ENCODE measurements at regions not wholly inside any gene's neighbourhood (a gene's known extent, or its start where the extent isn't known, plus 50 kb on each side); places are given as distances from the start of the nearest gene placed in this dataset.

- H2AFZ ChIP-seq (ENCODE audit: low read length), result no peak overlapping the region
- no peak overlapping the region for H3K4me3 ChIP-seq (ENCODE audit: low read depth, low read length, poor library complexity, severe bottlenecking)
- no peak for DNase-seq (ENCODE audit: low spot score)
- no peak overlapping the region for H3K27ac ChIP-seq (ENCODE audit: low read depth, low read length, poor library complexity, severe bottlenecking)
- H3K9me2 ChIP-seq (ENCODE audit: insufficient read depth, low read length), result no peaks in the 10 kb centered on the region
- TF ChIP-seq CTCF (conservative IDR thresholded peaks at IDR 0.05; ENCODE audit: low read length) (no peak), EZH2phosphoT487 (IDR thresholded peaks at IDR 0.05; ENCODE audit: borderline replicate concordance, low read depth, low read length) (no peak)
- H3K36me3 ChIP-seq (ENCODE audit: insufficient read depth, low read length), result no peaks in the 10 kb centered on the region
- ChIA-PET POLR2A (no interaction called here), CTCF (ENCODE audit: unreplicated experiment) (no interaction called here)
- no peaks in the 10 kb centered on the region for H3K9me3 ChIP-seq (ENCODE audit: low read length)
- intact Hi-C loops (cut with micrococcal nuclease; ENCODE audit: unreplicated experiment), result no loop called here
- H4K20me1 ChIP-seq (ENCODE audit: insufficient read depth, low read length), result no peaks in the 10 kb centered on the region
- H3K4me1 ChIP-seq (ENCODE audit: insufficient read depth, low read length, poor library complexity, severe bottlenecking), result no peaks in the 10 kb centered on the region
- BruUV-seq (replicated peaks), result no TSS peak
- H3K79me2 ChIP-seq (ENCODE audit: insufficient read depth, low read depth, low read length), result no peaks in the 10 kb centered on the region
- H3K4me2 ChIP-seq (ENCODE audit: low read length), result no peak overlapping the region
Measured at GRCh38 chr14:76293221-76293620, 82.7 kb upstream of the ESRRB start.

- Histone ChIP-seq H3K4me2 (ENCODE audit: low read length) (no peak overlapping the region), H4K20me1 (ENCODE audit: insufficient read depth, low read length) (no peaks in the 10 kb centered on the region), H3K79me2 (ENCODE audit: insufficient read depth, low read depth, low read length) (no peaks in the 10 kb centered on the region), H3K4me3 (ENCODE audit: low read depth, low read length, poor library complexity, severe bottlenecking) (no peak overlapping the region), H3K4me1 (ENCODE audit: insufficient read depth, low read length, poor library complexity, severe bottlenecking) (no peaks in the 10 kb centered on the region), H3K9me2 (ENCODE audit: insufficient read depth, low read length) (no peaks in the 10 kb centered on the region), H3K36me3 (ENCODE audit: insufficient read depth, low read length) (no peaks in the 10 kb centered on the region), H3K27ac (ENCODE audit: low read depth, low read length, poor library complexity, severe bottlenecking) (no peak overlapping the region), H2AFZ (ENCODE audit: low read length) (no peak overlapping the region), H3K9me3 (ENCODE audit: low read length) (no peaks in the 10 kb centered on the region)
- DNase-seq (ENCODE audit: low spot score), result no peak
- ChIA-PET POLR2A (interaction anchor here (0.7 kb wide), 1 partner anchor 9 kb away, joined by 4 read pairs; no protein-coding TSS in a partner anchor), CTCF (ENCODE audit: unreplicated experiment) (no interaction called here)
- BruUV-seq (replicated peaks), result no TSS peak
- TF ChIP-seq CTCF (conservative IDR thresholded peaks at IDR 0.05; ENCODE audit: low read length), result no peak
- no peak for TF ChIP-seq EZH2phosphoT487 (IDR thresholded peaks at IDR 0.05; ENCODE audit: borderline replicate concordance, low read depth, low read length)
- intact Hi-C loops (cut with micrococcal nuclease; ENCODE audit: unreplicated experiment), result no loop called here
Measured at GRCh38 chr14:76293923-76294322, 82.0 kb upstream of the ESRRB start.

- Histone ChIP-seq H3K36me3 (ENCODE audit: insufficient read depth, low read length) (no peaks in the 10 kb centered on the region), H3K4me1 (ENCODE audit: insufficient read depth, low read length, poor library complexity, severe bottlenecking) (no peaks in the 10 kb centered on the region), H2AFZ (ENCODE audit: low read length) (no peak overlapping the region), H3K27ac (ENCODE audit: low read depth, low read length, poor library complexity, severe bottlenecking) (no peak overlapping the region), H3K4me2 (ENCODE audit: low read length) (no peak overlapping the region), H3K4me3 (ENCODE audit: low read depth, low read length, poor library complexity, severe bottlenecking) (no peak overlapping the region), H3K9me2 (ENCODE audit: insufficient read depth, low read length) (no peaks in the 10 kb centered on the region), H3K79me2 (ENCODE audit: insufficient read depth, low read depth, low read length) (no peaks in the 10 kb centered on the region), H4K20me1 (ENCODE audit: insufficient read depth, low read length) (no peaks in the 10 kb centered on the region), H3K9me3 (ENCODE audit: low read length) (no peaks in the 10 kb centered on the region)
- no TSS peak for BruUV-seq (replicated peaks)
- no peak for TF ChIP-seq CTCF (conservative IDR thresholded peaks at IDR 0.05; ENCODE audit: low read length)
- no peak for TF ChIP-seq EZH2phosphoT487 (IDR thresholded peaks at IDR 0.05; ENCODE audit: borderline replicate concordance, low read depth, low read length)
- intact Hi-C loops (cut with micrococcal nuclease; ENCODE audit: unreplicated experiment), result no loop called here
- ChIA-PET CTCF (ENCODE audit: unreplicated experiment) (no interaction called here), POLR2A (no interaction called here)
- DNase-seq (ENCODE audit: low spot score), result no peak
Measured at GRCh38 chr14:76294876-76295275, 81.1 kb upstream of the ESRRB start.

All from OCI-LY7 (cell line).